Thyroid gland (tissue), 4 donors: ENCODE measurements at regions not wholly inside any gene's neighbourhood (a gene's known extent, or its start where the extent isn't known, plus 50 kb on each side); places are given as distances from the start of the nearest gene placed in this dataset.

Experiments
- CTCF ChIP-seq, 6 experiments: fragments of 200-600 bp in 3 of 6; fragments of 450-650 bp in 3 of 6; sonication (generic) in 3 of 6; IDR thresholded peaks; one replicate each; pipeline ENCODE4 v1.5.1; 2016 to 2019; ENCODE audit warnings: antibody characterized with exemption in 6 of 6, mild to moderate bottlenecking in 2 of 6, inconsistent platforms in 1 of 6, moderate library complexity in 1 of 6
- POLR2A ChIP-seq, 2 donors: fragments of 450-650 bp; IDR thresholded peaks; one replicate each; pipeline ENCODE4 v1.6.1; 2017; ENCODE audit warnings: antibody characterized with exemption in 2 of 2, mild to moderate bottlenecking in 2 of 2, moderate library complexity in 1 of 2

GRCh38 chr22:47402876-47403525, 640.6 kb downstream of the TBC1D22A start:
- TF ChIP-seq POLR2A (IDR thresholded peaks at IDR 0.05) (no peak), CTCF (IDR thresholded peaks at IDR 0.05) (no peak)
